Peyer's patch (tissue), 4 donors: ENCODE measurements at regions not wholly inside any gene's neighbourhood (a gene's known extent, or its start where the extent isn't known, plus 50 kb on each side); places are given as distances from the start of the nearest gene placed in this dataset.

Source experiments
- CTCF ChIP-seq, 6 experiments: fragments of 450-650 bp in 4 of 6; fragments of 200-600 bp in 2 of 6; sonication (generic) in 1 of 6; IDR thresholded peaks; one replicate each; pipeline ENCODE4 v1.5.1; 2017 to 2019; ENCODE audit warnings: antibody characterized with exemption in 6 of 6, mild to moderate bottlenecking in 3 of 6, moderate library complexity in 1 of 6
- POLR2A ChIP-seq, 2 donors: fragments of 450-650 bp; IDR thresholded peaks; one replicate each; pipeline ENCODE4 v1.5.1; 2017; ENCODE audit warnings: antibody characterized with exemption in 2 of 2, mild to moderate bottlenecking in 2 of 2, moderate library complexity in 2 of 2

- TF ChIP-seq CTCF (IDR thresholded peaks at IDR 0.05) (no peak), POLR2A (IDR thresholded peaks at IDR 0.05) (no peak)
These were observed 109.4 kb upstream of the H2AZ1 start for GRCh38 chr4:100059467-100059866.
